Fibroblast of skin of left quadriceps (primary cell): ENCODE measurements at regions not wholly inside any gene's neighbourhood (a gene's known extent, or its start where the extent isn't known, plus 50 kb on each side); places are given as distances from the start of the nearest gene placed in this dataset.
A peak's percentile ranks its signal among the peaks of the same experiment; 100 is the strongest.

Experiments
- DNase-seq, 2 experiments: peaks; one replicate each; pipeline ENCODE4 v3.0.0-alpha.2; 2013; ENCODE audit warnings: low read depth in 2 of 2

- no peak for DNase-seq
Observed at GRCh38 chr10:69684020-69684980, 54.3 kb downstream of the FAM241B start.

- no peak for DNase-seq
Observed at GRCh38 chr10:69684981-69685353, 54.9 kb downstream of the FAM241B start.

- DNase-seq: no peak
Observed at GRCh38 chr10:69685426-69685801, 55.4 kb downstream of the FAM241B start.

GRCh38 chr10:69685802-69686585, 55.9 kb downstream of the FAM241B start:
- no peak for DNase-seq

GRCh38 chr10:69686866-69687265, 56.8 kb downstream of the FAM241B start:
- DNase-seq: no peak

GRCh38 chr10:69687426-69687825, 57.4 kb downstream of the FAM241B start:
- no peak for DNase-seq

GRCh38 chr10:69692267-69692666, 62.2 kb downstream of the FAM241B start:
- no peak for DNase-seq

- no peak for DNase-seq
Observed at GRCh38 chr10:69692891-69693290, 62.8 kb downstream of the FAM241B start.

GRCh38 chr10:69693886-69694285, 63.8 kb downstream of the FAM241B start:
- no peak for DNase-seq

GRCh38 chr10:69696073-69696731, 66.2 kb downstream of the FAM241B start:
- peak; percentile 74 to 75 for DNase-seq

GRCh38 chr10:69697006-69697405, 67.0 kb downstream of the FAM241B start:
- no peak for DNase-seq

- no peak for DNase-seq
Observed at GRCh38 chr10:69703256-69703655, 73.2 kb downstream of the FAM241B start.

- peak; percentile 55 to 58 for DNase-seq
Observed at GRCh38 chr10:69703766-69704630, 74.0 kb downstream of the FAM241B start.

GRCh38 chr10:69709366-69709941, 79.4 kb downstream of the FAM241B start:
- DNase-seq: no peak

GRCh38 chr10:69710008-69710888, 80.2 kb downstream of the FAM241B start:
- DNase-seq: no peak

GRCh38 chr10:69712342-69712741, 82.3 kb downstream of the FAM241B start:
- DNase-seq: no peak

GRCh38 chr10:69714572-69714971, 84.5 kb downstream of the FAM241B start:
- DNase-seq: no peak

- no peak for DNase-seq
Observed at GRCh38 chr10:69715156-69715898, 85.3 kb downstream of the FAM241B start.
